Keratinocyte (primary cell): ENCODE measurements at regions not wholly inside any gene's neighbourhood (a gene's known extent, or its start where the extent isn't known, plus 50 kb on each side); places are given as distances from the start of the nearest gene placed in this dataset.

ENCODE experiments used
- DNase-seq: peaks from one replicate; pipeline ENCODE4 v3.0.0-alpha.2; 2011; ENCODE audit warnings: low read depth, missing footprints, low spot score
- FAIRE-seq: peaks from 2 replicates; lab custom pipeline; 2011; peaks lifted over from hg19 to GRCh38; lab: Jason Lieb, UNC
- H2AFZ ChIP-seq: 2 replicates; pipeline ENCODE4 v1.6.0; 2012; ENCODE audit warnings: low read length, control low read depth, inconsistent platforms; ENCODE audit not compliant: control insufficient read depth
- H3K27ac ChIP-seq: 2 replicates; pipeline ENCODE4 v1.5.1; 2011; ENCODE audit warnings: low read length; ENCODE audit not compliant: control insufficient read depth, insufficient read depth
- H3K27me3 ChIP-seq: 3 replicates; pipeline ENCODE4 v1.6.0; 2011; ENCODE audit warnings: low read length; ENCODE audit not compliant: control insufficient read depth, insufficient read depth; ENCODE audit errors: extremely low read depth
- H3K36me3 ChIP-seq, 2 experiments: 2 replicates in 1 of 2; 3 replicates in 1 of 2; pipeline ENCODE4 v1.5.1; 2011; ENCODE audit warnings: low read length in 2 of 2, mild to moderate bottlenecking in 1 of 2; ENCODE audit not compliant: control insufficient read depth in 2 of 2, insufficient read depth in 2 of 2; ENCODE audit errors: extremely low read depth in 1 of 2
- H3K4me1 ChIP-seq: 3 replicates; pipeline ENCODE4 v1.5.1; 2011; ENCODE audit warnings: low read length; ENCODE audit not compliant: control insufficient read depth, insufficient read depth; ENCODE audit errors: extremely low read depth
- H3K4me2 ChIP-seq: 3 replicates; pipeline ENCODE4 v1.6.0; 2011; ENCODE audit warnings: low read depth, low read length; ENCODE audit not compliant: control insufficient read depth, insufficient read depth; ENCODE audit errors: extremely low read depth
- H3K4me3 ChIP-seq, 3 experiments: fragments of 200-600 bp in 1 of 3; sonication (generic) in 1 of 3; 2 replicates in 2 of 3; 3 replicates in 1 of 3; pipeline ENCODE4 v1.5.1; 2011 to 2016; ENCODE audit warnings: low read length in 3 of 3, mild to moderate bottlenecking in 3 of 3, control low read depth in 2 of 3, inconsistent platforms in 1 of 3, low read depth in 1 of 3, mixed read lengths in 1 of 3, mixed run types in 1 of 3, moderate library complexity in 1 of 3; ENCODE audit not compliant: control insufficient read depth in 2 of 3, insufficient read depth in 2 of 3; ENCODE audit errors: extremely low read depth in 1 of 3
- H3K79me2 ChIP-seq: 2 replicates; pipeline ENCODE4 v1.6.0; 2012; ENCODE audit warnings: low read length; ENCODE audit not compliant: control insufficient read depth, insufficient read depth
- H3K9ac ChIP-seq: 3 replicates; pipeline ENCODE4 v1.6.0; 2011; ENCODE audit warnings: low read length; ENCODE audit not compliant: control insufficient read depth, insufficient read depth; ENCODE audit errors: extremely low read depth
- H3K9me1 ChIP-seq: 3 replicates; pipeline ENCODE4 v1.6.0; 2011; ENCODE audit warnings: low read length; ENCODE audit not compliant: control insufficient read depth, insufficient read depth; ENCODE audit errors: extremely low read depth
- H3K9me3 ChIP-seq: 2 replicates; pipeline ENCODE4 v1.5.1; 2012; ENCODE audit warnings: low read depth, low read length; ENCODE audit not compliant: control insufficient read depth
- H4K20me1 ChIP-seq: 3 replicates; pipeline ENCODE4 v1.6.0; 2011; ENCODE audit warnings: low read length; ENCODE audit not compliant: control insufficient read depth, insufficient read depth; ENCODE audit errors: extremely low read depth
- CTCF ChIP-seq, 3 experiments: IDR thresholded peaks in 1 of 3; conservative IDR thresholded peaks in 1 of 3; optimal IDR thresholded peaks in 1 of 3; 2 replicates in 2 of 3; 3 replicates in 1 of 3; pipeline versions ENCODE3 to v1.5.1; 2011; ENCODE audit warnings: low read length in 3 of 3, mild to moderate bottlenecking in 3 of 3, moderate library complexity in 2 of 3, control low read depth in 1 of 3, inconsistent platforms in 1 of 3; ENCODE audit not compliant: insufficient read depth in 2 of 3; ENCODE audit errors: extremely low read depth in 1 of 3
- EZH2 ChIP-seq: IDR thresholded peaks from one replicate; pipeline ENCODE4 v1.6.1; 2012; ENCODE audit warnings: inconsistent platforms, mild to moderate bottlenecking, low read length, moderate library complexity
- dilution Hi-C: fragments of 300-500 bp; cut with MboI; formaldehyde crosslinking; loops from one replicate; pipeline ENCODE4 v1.7.0; 2020; ENCODE audit warnings: low sequenced_read_pairs; ENCODE audit not compliant: extremely low pct_ligation_motif_present

- Histone ChIP-seq H2AFZ (no peak overlapping the region), H3K4me2 (no peak overlapping the region), H3K36me3 (no peaks in the 10 kb centered on the region), H3K27me3 (no peaks in the 10 kb centered on the region), H3K4me1 (no peaks in the 10 kb centered on the region), H3K27ac (no peak overlapping the region), H3K9me1 (no peaks in the 10 kb centered on the region), H3K9ac (no peak overlapping the region), H3K4me3 (no peak overlapping the region), H3K9me3 (no peaks in the 10 kb centered on the region), H4K20me1 (no peaks in the 10 kb centered on the region), H3K79me2 (no peaks in the 10 kb centered on the region)
- DNase-seq (no peak), FAIRE-seq (no peak)
- dilution Hi-C loops, result no loop called here
- TF ChIP-seq CTCF (optimal IDR thresholded peaks at IDR 0.05 in 1 of 3, IDR thresholded peaks at IDR 0.05 in 1 of 3, conservative IDR thresholded peaks at IDR 0.05 in 1 of 3; ENCODE audit: extremely low read depth in 1 of 3, insufficient read depth in 2 of 3, low read length in 3 of 3), result no peak
- TF ChIP-seq EZH2, result no peak
Observed at GRCh38 chr5:121175986-121176385, 675.7 kb upstream of the FTMT start.

GRCh38 chr5:121182788-121183490, 668.7 kb upstream of the FTMT start:
- H3K4me2 ChIP-seq, result no peak overlapping the region
- no peaks in the 10 kb centered on the region for H3K9me1 ChIP-seq
- dilution Hi-C loops, result no loop called here
- H3K4me1 ChIP-seq, result no peaks in the 10 kb centered on the region
- no peaks in the 10 kb centered on the region for H3K9me3 ChIP-seq
- H3K36me3 ChIP-seq, result no peaks in the 10 kb centered on the region
- no peaks in the 10 kb centered on the region for H3K27me3 ChIP-seq
- no peak overlapping the region for H2AFZ ChIP-seq
- no peaks in the 10 kb centered on the region for H4K20me1 ChIP-seq
- no peak overlapping the region for H3K4me3 ChIP-seq
- FAIRE-seq (no peak), DNase-seq (no peak)
- H3K9ac ChIP-seq, result no peak overlapping the region
- no peak overlapping the region for H3K27ac ChIP-seq
- H3K79me2 ChIP-seq, result no peaks in the 10 kb centered on the region
- TF ChIP-seq EZH2 (no peak), CTCF (optimal IDR thresholded peaks at IDR 0.05 in 1 of 3, IDR thresholded peaks at IDR 0.05 in 1 of 3, conservative IDR thresholded peaks at IDR 0.05 in 1 of 3; ENCODE audit: extremely low read depth in 1 of 3, insufficient read depth in 2 of 3, low read length in 3 of 3) (no peak)
